ENCODE measurements at regions not wholly inside any gene's neighbourhood (a gene's known extent, or its start where the extent isn't known, plus 50 kb on each side); places are given as distances from the start of the nearest gene placed in this dataset.

- Histone ChIP-seq H2AFZ (ENCODE audit: low read length) (no peak overlapping the region), H3K27ac (ENCODE audit: low read length) (no peak overlapping the region), H3K9me2 (replicated peaks; ENCODE audit: insufficient read depth, low read length) (no peaks in the 10 kb centered on the region), H3K79me2 (ENCODE audit: low read length) (no peaks in the 10 kb centered on the region), H3K36me3 (ENCODE audit: insufficient read depth, low read length) (no peaks in the 10 kb centered on the region), H3K9me3 (ENCODE audit: low read length) (no peaks in the 10 kb centered on the region), H3K4me1 (ENCODE audit: low read length) (no peaks in the 10 kb centered on the region), H3K9ac (ENCODE audit: low read length) (no peak overlapping the region), H3K4me2 (ENCODE audit: low read depth, low read length, poor library complexity, severe bottlenecking) (no peak overlapping the region), H4K20me1 (ENCODE audit: insufficient read depth, low read depth, low read length) (no peaks in the 10 kb centered on the region), H3K4me3 (ENCODE audit: low read length) (no peak overlapping the region), H3K27me3 (ENCODE audit: low read length) (no peaks in the 10 kb centered on the region)
- DNase-seq = no peak
Observed at GRCh38 chr11:70545610-70545912, 147.2 kb downstream of the CTTN start.

- no peak overlapping the region for H2AFZ ChIP-seq (ENCODE audit: low read length)
- no peak overlapping the region for H3K27ac ChIP-seq (ENCODE audit: low read length)
- H3K4me3 ChIP-seq (ENCODE audit: low read length) = no peak overlapping the region
- H3K4me1 ChIP-seq (ENCODE audit: low read length) = no peaks in the 10 kb centered on the region
- H3K27me3 ChIP-seq (ENCODE audit: low read length) = no peaks in the 10 kb centered on the region
- DNase-seq = no peak
- no peaks in the 10 kb centered on the region for H3K9me3 ChIP-seq (ENCODE audit: low read length)
- no peak overlapping the region for H3K9ac ChIP-seq (ENCODE audit: low read length)
- no peaks in the 10 kb centered on the region for H3K36me3 ChIP-seq (ENCODE audit: insufficient read depth, low read length)
- no peaks in the 10 kb centered on the region for H3K79me2 ChIP-seq (ENCODE audit: low read length)
- H4K20me1 ChIP-seq (ENCODE audit: insufficient read depth, low read depth, low read length) = no peaks in the 10 kb centered on the region
- no peak overlapping the region for H3K4me2 ChIP-seq (ENCODE audit: low read depth, low read length, poor library complexity, severe bottlenecking)
- H3K9me2 ChIP-seq (replicated peaks; ENCODE audit: insufficient read depth, low read length) = no peaks in the 10 kb centered on the region
Observed at GRCh38 chr11:70546191-70546940, 148.0 kb downstream of the CTTN start.

GRCh38 chr11:70547386-70547785 is 149.1 kb downstream of the CTTN start:
- no peak overlapping the region for H3K27ac ChIP-seq (ENCODE audit: low read length)
- H2AFZ ChIP-seq (ENCODE audit: low read length) = no peak overlapping the region
- no peaks in the 10 kb centered on the region for H3K27me3 ChIP-seq (ENCODE audit: low read length)
- no peaks in the 10 kb centered on the region for H3K36me3 ChIP-seq (ENCODE audit: insufficient read depth, low read length)
- no peaks in the 10 kb centered on the region for H4K20me1 ChIP-seq (ENCODE audit: insufficient read depth, low read depth, low read length)
- DNase-seq = peak; percentile 14
- H3K79me2 ChIP-seq (ENCODE audit: low read length) = no peaks in the 10 kb centered on the region
- H3K9me2 ChIP-seq (replicated peaks; ENCODE audit: insufficient read depth, low read length) = no peaks in the 10 kb centered on the region
- H3K4me2 ChIP-seq (ENCODE audit: low read depth, low read length, poor library complexity, severe bottlenecking) = no peak overlapping the region
- no peaks in the 10 kb centered on the region for H3K9me3 ChIP-seq (ENCODE audit: low read length)
- no peak overlapping the region for H3K4me3 ChIP-seq (ENCODE audit: low read length)
- H3K9ac ChIP-seq (ENCODE audit: low read length) = no peak overlapping the region
- H3K4me1 ChIP-seq (ENCODE audit: low read length) = no peaks in the 10 kb centered on the region

GRCh38 chr11:70547821-70548670 is 149.7 kb downstream of the CTTN start:
- Histone ChIP-seq H4K20me1 (ENCODE audit: insufficient read depth, low read depth, low read length) (no peaks in the 10 kb centered on the region), H3K4me2 (ENCODE audit: low read depth, low read length, poor library complexity, severe bottlenecking) (no peak overlapping the region), H3K27ac (ENCODE audit: low read length) (no peak overlapping the region), H3K4me3 (ENCODE audit: low read length) (no peak overlapping the region), H3K9me3 (ENCODE audit: low read length) (no peaks in the 10 kb centered on the region), H3K27me3 (ENCODE audit: low read length) (no peaks in the 10 kb centered on the region), H3K4me1 (ENCODE audit: low read length) (no peaks in the 10 kb centered on the region), H3K9ac (ENCODE audit: low read length) (no peak overlapping the region), H3K79me2 (ENCODE audit: low read length) (no peaks in the 10 kb centered on the region), H3K36me3 (ENCODE audit: insufficient read depth, low read length) (no peaks in the 10 kb centered on the region), H3K9me2 (replicated peaks; ENCODE audit: insufficient read depth, low read length) (no peaks in the 10 kb centered on the region), H2AFZ (ENCODE audit: low read length) (no peak overlapping the region)
- DNase-seq = peak; percentile 15

GRCh38 chr11:70548976-70549375 is 150.6 kb downstream of the CTTN start:
- no peaks in the 10 kb centered on the region for H3K9me2 ChIP-seq (replicated peaks; ENCODE audit: insufficient read depth, low read length)
- DNase-seq = peak; percentile 38
- H3K27ac ChIP-seq (ENCODE audit: low read length) = no peak overlapping the region
- H3K27me3 ChIP-seq (ENCODE audit: low read length) = no peaks in the 10 kb centered on the region
- H3K9ac ChIP-seq (ENCODE audit: low read length) = no peak overlapping the region
- H3K4me2 ChIP-seq (ENCODE audit: low read depth, low read length, poor library complexity, severe bottlenecking) = no peak overlapping the region
- no peaks in the 10 kb centered on the region for H3K79me2 ChIP-seq (ENCODE audit: low read length)
- H3K9me3 ChIP-seq (ENCODE audit: low read length) = no peaks in the 10 kb centered on the region
- no peak overlapping the region for H3K4me3 ChIP-seq (ENCODE audit: low read length)
- no peaks in the 10 kb centered on the region for H4K20me1 ChIP-seq (ENCODE audit: insufficient read depth, low read depth, low read length)
- H3K4me1 ChIP-seq (ENCODE audit: low read length) = no peaks in the 10 kb centered on the region
- H2AFZ ChIP-seq (ENCODE audit: low read length) = no peak overlapping the region
- no peaks in the 10 kb centered on the region for H3K36me3 ChIP-seq (ENCODE audit: insufficient read depth, low read length)

- no peaks in the 10 kb centered on the region for H3K36me3 ChIP-seq (ENCODE audit: insufficient read depth, low read length)
- no peaks in the 10 kb centered on the region for H3K9me2 ChIP-seq (replicated peaks; ENCODE audit: insufficient read depth, low read length)
- H4K20me1 ChIP-seq (ENCODE audit: insufficient read depth, low read depth, low read length) = no peaks in the 10 kb centered on the region
- no peak for DNase-seq
- H3K79me2 ChIP-seq (ENCODE audit: low read length) = no peaks in the 10 kb centered on the region
- H2AFZ ChIP-seq (ENCODE audit: low read length) = no peak overlapping the region
- H3K27me3 ChIP-seq (ENCODE audit: low read length) = no peaks in the 10 kb centered on the region
- H3K9me3 ChIP-seq (ENCODE audit: low read length) = no peaks in the 10 kb centered on the region
- no peaks in the 10 kb centered on the region for H3K4me1 ChIP-seq (ENCODE audit: low read length)
- no peak overlapping the region for H3K4me3 ChIP-seq (ENCODE audit: low read length)
- no peak overlapping the region for H3K27ac ChIP-seq (ENCODE audit: low read length)
- H3K9ac ChIP-seq (ENCODE audit: low read length) = no peak overlapping the region
- no peak overlapping the region for H3K4me2 ChIP-seq (ENCODE audit: low read depth, low read length, poor library complexity, severe bottlenecking)
Observed at GRCh38 chr11:70549386-70549785, 151.1 kb downstream of the CTTN start.

GRCh38 chr11:70549796-70550195 is 151.5 kb downstream of the CTTN start:
- Histone ChIP-seq H3K9me2 (replicated peaks; ENCODE audit: insufficient read depth, low read length) (no peaks in the 10 kb centered on the region), H3K79me2 (ENCODE audit: low read length) (no peaks in the 10 kb centered on the region), H3K27ac (ENCODE audit: low read length) (no peak overlapping the region), H3K9ac (ENCODE audit: low read length) (no peak overlapping the region), H3K4me2 (ENCODE audit: low read depth, low read length, poor library complexity, severe bottlenecking) (no peak overlapping the region), H2AFZ (ENCODE audit: low read length) (no peak overlapping the region), H3K4me3 (ENCODE audit: low read length) (no peak overlapping the region), H4K20me1 (ENCODE audit: insufficient read depth, low read depth, low read length) (no peaks in the 10 kb centered on the region), H3K4me1 (ENCODE audit: low read length) (no peaks in the 10 kb centered on the region), H3K27me3 (ENCODE audit: low read length) (no peaks in the 10 kb centered on the region), H3K36me3 (ENCODE audit: insufficient read depth, low read length) (no peaks in the 10 kb centered on the region), H3K9me3 (ENCODE audit: low read length) (no peaks in the 10 kb centered on the region)
- DNase-seq = no peak

GRCh38 chr11:70550456-70551195 is 152.3 kb downstream of the CTTN start:
- Histone ChIP-seq H3K4me2 (ENCODE audit: low read depth, low read length, poor library complexity, severe bottlenecking) (no peak overlapping the region), H3K79me2 (ENCODE audit: low read length) (no peaks in the 10 kb centered on the region), H3K4me1 (ENCODE audit: low read length) (no peaks in the 10 kb centered on the region), H3K9me3 (ENCODE audit: low read length) (no peaks in the 10 kb centered on the region), H3K27me3 (ENCODE audit: low read length) (no peaks in the 10 kb centered on the region), H4K20me1 (ENCODE audit: insufficient read depth, low read depth, low read length) (no peaks in the 10 kb centered on the region), H3K9ac (ENCODE audit: low read length) (no peak overlapping the region), H2AFZ (ENCODE audit: low read length) (no peak overlapping the region), H3K4me3 (ENCODE audit: low read length) (no peak overlapping the region), H3K27ac (ENCODE audit: low read length) (no peak overlapping the region), H3K36me3 (ENCODE audit: insufficient read depth, low read length) (no peaks in the 10 kb centered on the region), H3K9me2 (replicated peaks; ENCODE audit: insufficient read depth, low read length) (no peaks in the 10 kb centered on the region)
- DNase-seq = peak; percentile 24

Measured in Karpas-422 (cell line).